Smooth muscle cell (in vitro differentiated cells): ENCODE measurements at regions not wholly inside any gene's neighbourhood (a gene's known extent, or its start where the extent isn't known, plus 50 kb on each side); places are given as distances from the start of the nearest gene placed in this dataset.

ENCODE experiments used
- DNase-seq: peaks from one replicate; lab custom pipeline; 2025; ENCODE audit not compliant: unreplicated experiment; lab: John Stamatoyannopoulos, UW
- H2AFZ ChIP-seq: fragments of 200-600 bp; sonication (generic); 2 replicates; pipeline ENCODE4 v1.6.0; 2016; ENCODE audit warnings: antibody characterized with exemption, low read depth, mild to moderate bottlenecking
- H3F3A ChIP-seq: fragments of 200-600 bp; sonication (generic); 2 replicates; pipeline ENCODE4 v1.6.0; 2017; ENCODE audit warnings: antibody characterized with exemption, low read depth
- H3K27ac ChIP-seq: fragments of 200-600 bp; sonication (generic); 2 replicates; pipeline ENCODE4 v1.5.1; 2016; ENCODE audit warnings: low read depth, mild to moderate bottlenecking
- H3K27me3 ChIP-seq: fragments of 200-600 bp; sonication (generic); 2 replicates; pipeline ENCODE4 v1.6.1; 2016; ENCODE audit warnings: low read depth, mild to moderate bottlenecking
- H3K36me3 ChIP-seq: fragments of 200-600 bp; sonication (generic); 2 replicates; pipeline ENCODE4 v1.5.1; 2016; ENCODE audit warnings: low read depth
- H3K4me1 ChIP-seq: fragments of 200-600 bp; sonication (generic); 2 replicates; pipeline ENCODE4 v1.5.1; 2016; ENCODE audit warnings: low read depth
- H3K4me2 ChIP-seq: fragments of 200-600 bp; sonication (generic); 2 replicates; pipeline ENCODE4 v1.6.0; 2016; ENCODE audit warnings: mild to moderate bottlenecking
- H3K4me3 ChIP-seq: fragments of 200-600 bp; sonication (generic); 2 replicates; pipeline ENCODE4 v1.5.1; 2016; ENCODE audit warnings: mild to moderate bottlenecking
- H3K79me2 ChIP-seq: fragments of 200-600 bp; sonication (generic); 2 replicates; pipeline ENCODE4 v1.6.0; 2016; ENCODE audit warnings: low read depth, mild to moderate bottlenecking
- H3K9ac ChIP-seq: fragments of 200-600 bp; sonication (generic); 2 replicates; pipeline ENCODE4 v1.6.0; 2016; ENCODE audit warnings: low read depth
- H3K9me3 ChIP-seq: fragments of 200-600 bp; sonication (generic); replicated peaks from 2 replicates; pipeline ENCODE4 v1.5.1; 2016; ENCODE audit warnings: low read depth
- H4K20me1 ChIP-seq: fragments of 200-600 bp; sonication (generic); 2 replicates; pipeline ENCODE4 v1.6.0; 2016; ENCODE audit warnings: low read depth
- CTCF ChIP-seq: fragments of 200-600 bp; sonication (generic); IDR thresholded peaks from 2 replicates; pipeline ENCODE4 v1.5.1; 2017; ENCODE audit warnings: borderline replicate concordance, mild to moderate bottlenecking, antibody characterized with exemption; ENCODE audit not compliant: insufficient read depth, poor library complexity, severe bottlenecking
- WGBS: methylation state at CpG from one replicate; pipeline ENCODE4 v1.1.7; 2016; ENCODE audit warnings: low lambda C conversion rate; 5-methylcytosine and 5-hydroxymethylcytosine counted together

GRCh38 chr16:64426131-64426666 is 695.7 kb downstream of the CDH11 start:
- Histone ChIP-seq H2AFZ (no peak overlapping the region), H3K9ac (no peak overlapping the region), H3F3A (no peaks in the 10 kb centered on the region), H3K27me3 (no peaks in the 10 kb centered on the region), H3K79me2 (no peaks in the 10 kb centered on the region), H4K20me1 (no peaks in the 10 kb centered on the region), H3K9me3 (no peaks in the 10 kb centered on the region), H3K4me2 (no peak overlapping the region), H3K27ac (no peak overlapping the region), H3K36me3 (no peaks in the 10 kb centered on the region), H3K4me3 (no peak overlapping the region), H3K4me1 (no peaks in the 10 kb centered on the region)
- DNase-seq: no peak
- 94% methylated on average over 3 of the region's 3 CpGs for WGBS
- no peak for TF ChIP-seq CTCF

GRCh38 chr16:64425381-64425780 is 696.5 kb downstream of the CDH11 start:
- no peaks in the 10 kb centered on the region for H3K79me2 ChIP-seq
- H3F3A ChIP-seq: no peaks in the 10 kb centered on the region
- no peaks in the 10 kb centered on the region for H3K27me3 ChIP-seq
- no peak for DNase-seq
- no peak overlapping the region for H3K4me2 ChIP-seq
- TF ChIP-seq CTCF: no peak
- H3K4me3 ChIP-seq: no peak overlapping the region
- H3K27ac ChIP-seq: no peak overlapping the region
- H4K20me1 ChIP-seq: no peaks in the 10 kb centered on the region
- no peaks in the 10 kb centered on the region for H3K9me3 ChIP-seq
- no peaks in the 10 kb centered on the region for H3K4me1 ChIP-seq
- H3K36me3 ChIP-seq: no peaks in the 10 kb centered on the region
- no peak overlapping the region for H3K9ac ChIP-seq
- no peak overlapping the region for H2AFZ ChIP-seq

GRCh38 chr16:64422259-64422658 is 699.6 kb downstream of the CDH11 start:
- H3F3A ChIP-seq: no peaks in the 10 kb centered on the region
- H3K4me1 ChIP-seq: no peaks in the 10 kb centered on the region
- no peaks in the 10 kb centered on the region for H3K27me3 ChIP-seq
- no peak overlapping the region for H3K4me2 ChIP-seq
- no peaks in the 10 kb centered on the region for H4K20me1 ChIP-seq
- WGBS: 93% methylated on average over 1 of the region's 1 CpG
- H3K9me3 ChIP-seq: no peaks in the 10 kb centered on the region
- H2AFZ ChIP-seq: no peak overlapping the region
- H3K79me2 ChIP-seq: no peaks in the 10 kb centered on the region
- no peak for TF ChIP-seq CTCF
- DNase-seq: no peak
- no peak overlapping the region for H3K9ac ChIP-seq
- no peak overlapping the region for H3K4me3 ChIP-seq
- no peaks in the 10 kb centered on the region for H3K36me3 ChIP-seq
- H3K27ac ChIP-seq: no peak overlapping the region

GRCh38 chr16:64421515-64421914 is 700.3 kb downstream of the CDH11 start:
- no peaks in the 10 kb centered on the region for H3K36me3 ChIP-seq
- H3K4me2 ChIP-seq: no peak overlapping the region
- H3K27me3 ChIP-seq: no peaks in the 10 kb centered on the region
- 97% methylated on average over 1 of the region's 1 CpG for WGBS
- no peaks in the 10 kb centered on the region for H3K9me3 ChIP-seq
- H3K27ac ChIP-seq: no peak overlapping the region
- no peak overlapping the region for H2AFZ ChIP-seq
- no peak for TF ChIP-seq CTCF
- no peak overlapping the region for H3K4me3 ChIP-seq
- H3F3A ChIP-seq: no peaks in the 10 kb centered on the region
- no peak overlapping the region for H3K9ac ChIP-seq
- H4K20me1 ChIP-seq: no peaks in the 10 kb centered on the region
- H3K4me1 ChIP-seq: no peaks in the 10 kb centered on the region
- no peak for DNase-seq
- no peaks in the 10 kb centered on the region for H3K79me2 ChIP-seq
